HG03095 (cell line): ENCODE measurements at regions not wholly inside any gene's neighbourhood (a gene's known extent, or its start where the extent isn't known, plus 50 kb on each side); places are given as distances from the start of the nearest gene placed in this dataset.
"Not testable (repeated sequence)": the region's sequence is repeated elsewhere in the genome, so short reads cannot be mapped to it uniquely, and the experiment has no call there.

Experiments
- ATAC-seq: cut with Tn5 transposase; IDR thresholded peaks from one replicate; pipeline ENCODE4 v1.9.1; 2021; ENCODE audit warnings: moderate library complexity; ENCODE audit not compliant: unreplicated experiment

DNA sequence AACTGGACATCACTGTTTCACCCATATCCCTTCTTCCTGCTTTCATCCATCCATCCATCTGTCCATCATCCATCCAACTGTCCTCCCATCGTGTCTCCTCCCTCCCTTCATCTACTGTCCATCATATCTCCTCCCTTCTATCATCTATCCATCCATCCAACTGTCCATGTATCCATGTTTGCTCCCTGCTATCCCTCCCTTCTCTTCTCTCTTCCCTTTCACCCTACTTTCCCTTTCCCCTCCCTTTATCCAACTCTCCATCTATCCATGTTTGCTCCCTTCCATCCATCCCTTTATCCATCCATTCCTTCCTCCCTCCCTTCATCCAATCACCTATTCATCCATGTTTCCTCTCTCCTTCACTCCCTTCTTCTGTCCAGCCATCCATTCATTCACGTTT, 92.6 kb upstream of the CTBP2 start:
- ATAC-seq: no peak

DNA sequence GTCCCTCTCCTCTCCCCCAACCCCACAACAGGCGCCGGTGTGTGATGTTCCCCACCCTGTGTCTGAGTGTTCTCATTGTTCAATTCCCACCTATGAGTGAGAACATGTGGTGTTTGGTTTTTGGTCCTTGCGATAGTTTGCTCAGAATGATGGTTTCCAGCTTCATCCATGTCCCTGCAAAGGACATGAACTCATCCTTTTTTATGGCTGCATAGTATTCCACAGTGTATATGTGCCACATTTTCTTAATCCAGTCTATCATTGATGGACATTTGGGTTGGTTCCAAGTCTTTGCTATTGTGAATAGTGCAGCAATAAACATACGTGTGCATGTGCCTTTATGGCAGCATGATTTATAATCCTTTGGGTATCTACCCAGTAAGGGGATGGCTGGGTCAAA, 90.5 kb upstream of the CTBP2 start:
- not testable (repeated sequence) for ATAC-seq

DNA sequence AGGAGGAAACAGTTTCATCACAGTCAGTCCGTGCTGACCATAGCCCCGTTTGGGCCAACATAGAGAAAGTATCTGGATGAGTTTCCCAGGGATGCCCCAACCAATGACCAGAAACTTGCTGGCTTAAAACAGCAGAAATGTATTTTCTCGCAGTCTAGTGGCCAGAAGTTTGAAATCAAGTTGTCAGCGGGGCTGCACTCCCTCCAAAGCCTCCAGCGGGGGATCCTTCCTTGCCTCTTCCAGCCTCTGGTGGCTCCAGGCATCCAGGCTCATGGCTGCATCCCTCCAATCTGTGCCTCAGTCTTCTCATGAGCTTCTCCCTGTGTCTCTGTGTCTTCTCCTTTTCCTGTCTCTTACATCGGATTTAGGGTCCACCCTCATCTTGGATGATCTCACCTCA, 89.6 kb upstream of the CTBP2 start:
- ATAC-seq: no peak

DNA sequence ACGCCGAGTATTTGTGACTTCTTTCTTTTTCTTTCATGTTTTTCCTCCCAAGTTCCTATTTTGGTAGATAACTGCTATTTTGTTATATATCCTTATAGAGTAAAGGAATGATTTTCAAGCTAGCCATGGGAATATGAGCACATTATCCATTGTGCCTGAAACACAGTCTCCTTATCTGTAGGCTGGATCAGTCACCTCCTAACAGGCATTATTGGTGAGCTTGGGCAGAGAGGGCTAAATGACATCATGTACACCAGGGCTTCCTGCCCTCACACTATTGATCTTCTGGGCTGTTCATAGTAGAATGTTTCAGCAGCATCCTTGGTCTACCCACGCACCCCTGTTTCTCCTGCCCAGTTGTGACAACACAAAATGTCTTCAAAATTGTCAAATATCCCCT, 88.1 kb upstream of the CTBP2 start:
- ATAC-seq: no peak

DNA sequence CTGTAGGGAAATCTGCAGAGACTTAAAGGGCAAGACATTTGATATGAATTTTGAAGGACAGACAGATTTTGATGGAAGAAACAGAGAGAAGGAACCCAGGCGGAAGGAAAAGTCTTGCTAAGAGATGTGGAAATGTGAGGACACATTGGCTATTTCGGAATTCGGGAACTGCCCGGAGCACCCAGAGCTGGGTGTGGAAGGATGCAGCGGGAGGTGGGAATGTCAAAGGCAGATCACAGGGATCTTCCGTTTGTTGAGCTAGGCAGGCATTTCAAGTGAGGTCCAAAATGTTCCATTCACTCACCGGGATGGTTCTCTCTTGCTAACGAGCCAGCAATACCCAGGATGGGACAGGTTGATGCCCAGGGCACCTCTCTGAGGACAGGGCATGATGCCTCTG, 87.2 kb upstream of the CTBP2 start:
- ATAC-seq: no peak

DNA sequence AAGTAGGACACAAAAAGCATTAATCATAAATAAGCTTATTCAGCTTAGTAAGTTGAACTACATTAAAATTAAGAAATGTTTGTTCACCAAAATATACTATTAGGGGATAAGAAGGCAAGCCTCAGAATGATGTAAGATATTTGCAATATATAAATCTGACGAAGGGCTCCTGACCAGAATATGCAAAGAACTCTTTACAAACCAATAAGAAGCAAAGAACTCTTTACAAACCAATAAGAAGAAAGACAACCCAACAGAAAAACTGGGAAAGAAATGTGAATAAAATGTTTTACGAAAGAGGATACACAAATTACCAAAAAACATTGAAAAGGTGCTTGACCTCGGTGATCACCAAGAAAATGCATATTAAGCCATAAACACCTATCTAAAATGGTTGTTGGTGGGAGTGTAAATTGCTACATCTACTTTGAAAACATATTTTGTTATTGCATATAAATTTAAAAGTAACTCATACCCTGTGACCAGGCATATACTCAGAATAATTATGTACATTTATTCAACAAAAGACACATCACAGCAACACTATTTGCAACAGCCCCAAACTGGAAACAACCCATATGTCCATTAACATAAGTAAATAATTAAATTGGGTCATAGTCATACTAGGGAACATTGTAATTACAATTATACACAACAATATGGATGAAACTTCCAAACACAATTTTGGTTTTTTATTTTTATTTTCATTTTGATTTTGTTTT, 83.3 kb upstream of the CTBP2 start:
- ATAC-seq: no peak

DNA sequence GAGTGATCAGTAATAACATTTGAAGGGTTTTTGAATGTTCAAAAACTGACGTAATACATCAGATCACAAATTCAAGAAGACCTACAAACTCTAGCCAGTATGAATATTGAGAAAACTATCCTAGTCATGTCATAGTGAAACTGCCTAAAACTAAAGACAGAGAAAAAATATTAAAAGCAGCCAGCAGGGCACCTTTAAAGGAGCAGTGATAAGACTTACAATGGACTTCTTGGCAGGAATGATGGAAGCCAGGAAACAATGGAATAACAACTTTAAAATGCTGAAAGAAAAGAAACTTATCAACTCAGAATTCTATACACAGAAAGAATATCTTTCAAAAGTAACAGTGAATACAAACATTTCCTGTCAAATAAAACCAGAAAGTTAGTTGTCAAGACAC, 78.3 kb upstream of the CTBP2 start:
- ATAC-seq: no peak

DNA sequence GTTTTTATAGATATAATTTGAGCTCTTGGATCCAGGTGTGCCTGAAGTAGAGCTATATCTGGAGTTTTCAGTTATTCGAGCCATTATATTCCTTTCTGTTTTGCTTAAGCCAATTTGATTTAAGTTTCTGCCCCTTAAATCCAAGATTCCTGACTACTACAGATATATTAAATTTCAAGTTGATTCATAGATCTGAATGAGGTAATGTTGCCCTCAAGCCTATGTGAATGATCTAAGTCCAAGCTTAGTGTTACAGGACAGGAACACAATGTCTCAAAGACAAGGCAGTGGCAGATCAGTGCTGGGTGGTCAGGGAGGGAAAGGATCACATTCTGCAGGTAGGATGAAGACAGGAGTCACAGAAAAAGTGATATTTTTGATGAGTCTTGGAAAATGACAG, 75.7 kb upstream of the CTBP2 start:
- ATAC-seq: no peak

DNA sequence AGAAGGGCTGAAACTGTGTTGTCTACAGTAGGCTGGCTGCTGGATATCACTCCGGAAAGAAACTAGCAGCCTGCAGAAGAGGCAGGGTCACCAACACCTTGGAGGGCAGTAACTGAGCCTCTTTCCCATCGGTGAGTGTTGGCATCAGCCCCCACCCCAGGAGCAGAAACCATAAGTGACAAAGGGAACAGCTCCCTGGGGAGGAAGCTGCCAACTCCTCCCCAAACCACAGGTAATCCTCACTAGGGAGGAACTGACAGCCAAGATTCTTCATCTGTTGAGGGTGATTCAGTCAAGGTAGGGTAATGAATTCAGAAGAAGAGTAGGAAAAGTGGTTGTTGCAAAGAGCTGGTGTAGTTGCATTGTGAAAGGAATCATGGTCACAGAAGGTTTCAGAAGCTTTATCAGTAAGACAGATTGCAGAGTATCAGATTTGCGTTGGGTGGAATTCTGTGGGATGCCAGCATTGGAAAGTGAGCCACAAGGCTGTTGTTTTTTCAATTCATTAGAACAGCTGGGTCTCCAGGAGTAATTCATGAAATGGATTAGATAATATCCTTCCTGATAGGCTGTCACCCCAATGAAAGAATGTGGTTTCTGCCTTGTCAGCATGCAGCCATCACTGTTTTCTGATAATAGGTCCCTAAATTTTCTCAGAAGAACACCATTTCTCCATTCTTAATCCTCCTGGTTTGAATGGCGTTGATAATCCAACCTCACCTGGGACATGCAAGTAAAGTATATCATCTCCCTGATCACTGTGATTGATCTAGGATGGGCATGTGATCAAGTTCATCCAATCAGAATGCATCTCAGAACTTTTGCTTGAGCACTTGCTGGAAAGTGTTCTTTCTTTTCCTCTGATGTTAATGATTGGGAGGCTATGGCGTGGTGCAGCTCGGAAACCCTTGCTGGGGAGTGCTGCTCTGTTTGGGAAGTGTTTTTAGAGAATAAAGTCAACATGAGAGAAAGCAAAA, 75.0 kb upstream of the CTBP2 start:
- no peak for ATAC-seq

DNA sequence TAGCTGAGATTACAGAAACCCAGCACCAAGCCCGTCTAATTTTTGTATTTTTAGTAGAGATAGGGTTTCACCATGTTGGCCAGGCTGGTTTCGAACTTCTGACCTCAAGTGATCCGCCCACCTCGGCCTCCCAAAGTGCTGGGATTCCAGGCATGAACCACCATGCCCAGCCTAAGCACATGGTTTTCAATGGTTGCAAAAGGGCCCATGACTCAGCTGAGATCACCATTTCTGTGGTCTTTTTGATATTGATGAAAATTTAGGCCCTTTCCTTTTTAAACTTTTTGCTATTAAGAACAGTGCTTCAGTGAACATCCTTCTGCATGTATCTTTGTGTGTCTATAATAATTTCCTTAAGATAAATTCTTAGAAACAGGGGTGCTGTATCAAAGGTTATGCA, 74.2 kb upstream of the CTBP2 start:
- ATAC-seq: not testable (repeated sequence)

DNA sequence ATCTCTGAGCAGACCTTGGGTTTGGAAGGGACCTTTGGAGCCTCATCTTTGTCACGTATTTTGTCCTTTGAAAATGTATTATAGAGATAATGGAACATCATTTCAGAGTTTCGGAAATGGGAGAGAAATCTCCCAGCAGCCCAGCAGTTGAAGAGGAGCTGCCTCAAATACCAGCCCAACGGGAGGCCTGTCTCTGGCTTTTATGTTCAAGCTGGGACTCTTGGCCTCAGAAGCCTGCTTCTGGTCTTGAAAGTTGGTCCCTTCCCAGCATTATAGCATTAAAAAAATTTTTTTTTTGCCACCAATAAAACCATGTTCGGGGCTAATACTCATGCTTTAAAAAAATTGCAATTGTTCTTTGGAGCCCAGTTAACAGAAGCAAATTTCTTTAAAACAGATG, 73.4 kb upstream of the CTBP2 start:
- ATAC-seq: no peak

DNA sequence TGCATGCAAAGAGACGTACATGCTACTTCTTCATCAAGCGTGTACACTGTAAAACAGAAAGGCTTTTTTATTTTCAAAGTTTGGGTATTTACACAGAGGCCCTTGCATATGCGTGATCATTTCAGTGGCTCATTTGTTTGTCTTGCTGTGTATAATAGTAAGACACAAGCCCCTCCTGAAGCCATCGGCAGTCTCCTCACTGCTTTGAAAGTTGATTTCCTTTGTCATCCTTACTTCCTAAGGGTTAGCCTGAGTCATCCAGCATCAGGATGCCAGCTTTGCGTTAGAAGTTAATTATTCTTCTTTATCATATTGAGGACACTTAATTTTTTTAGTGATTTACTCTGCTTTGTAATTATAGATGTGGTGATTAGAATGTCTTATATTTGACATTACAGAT, 72.5 kb upstream of the CTBP2 start:
- ATAC-seq: no peak

DNA sequence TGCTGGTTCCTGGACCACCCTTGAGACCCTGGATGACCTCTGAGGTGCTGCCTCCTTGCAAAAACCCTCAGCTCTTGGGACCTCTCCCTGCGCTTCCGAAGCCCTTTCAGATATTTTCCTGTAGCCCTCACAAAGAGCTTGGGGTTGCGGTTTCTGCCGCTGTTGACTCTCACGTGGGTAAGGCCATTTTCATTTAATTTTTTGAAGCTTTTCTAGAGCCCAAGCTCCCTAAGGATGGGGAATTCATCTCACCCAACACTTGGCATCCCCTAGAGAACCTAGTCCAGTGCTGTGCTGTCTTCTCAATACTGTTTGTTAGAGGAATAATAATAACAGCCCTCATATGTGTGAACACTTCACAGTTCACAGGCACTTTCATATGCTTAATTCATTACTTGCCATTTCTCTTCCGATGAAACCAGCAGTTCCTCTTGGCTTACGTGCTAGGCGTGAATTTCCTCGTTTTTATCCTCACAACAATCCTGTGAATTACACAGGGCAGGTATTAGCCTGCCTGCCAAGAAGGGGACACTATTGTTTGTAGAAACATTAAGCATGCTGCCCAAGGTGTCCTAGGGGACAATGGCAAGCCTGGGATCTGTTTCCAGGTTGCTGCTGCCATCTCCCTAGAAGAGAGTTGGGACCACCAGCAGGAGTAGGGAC, 71.6 kb upstream of the CTBP2 start:
- no peak for ATAC-seq

DNA sequence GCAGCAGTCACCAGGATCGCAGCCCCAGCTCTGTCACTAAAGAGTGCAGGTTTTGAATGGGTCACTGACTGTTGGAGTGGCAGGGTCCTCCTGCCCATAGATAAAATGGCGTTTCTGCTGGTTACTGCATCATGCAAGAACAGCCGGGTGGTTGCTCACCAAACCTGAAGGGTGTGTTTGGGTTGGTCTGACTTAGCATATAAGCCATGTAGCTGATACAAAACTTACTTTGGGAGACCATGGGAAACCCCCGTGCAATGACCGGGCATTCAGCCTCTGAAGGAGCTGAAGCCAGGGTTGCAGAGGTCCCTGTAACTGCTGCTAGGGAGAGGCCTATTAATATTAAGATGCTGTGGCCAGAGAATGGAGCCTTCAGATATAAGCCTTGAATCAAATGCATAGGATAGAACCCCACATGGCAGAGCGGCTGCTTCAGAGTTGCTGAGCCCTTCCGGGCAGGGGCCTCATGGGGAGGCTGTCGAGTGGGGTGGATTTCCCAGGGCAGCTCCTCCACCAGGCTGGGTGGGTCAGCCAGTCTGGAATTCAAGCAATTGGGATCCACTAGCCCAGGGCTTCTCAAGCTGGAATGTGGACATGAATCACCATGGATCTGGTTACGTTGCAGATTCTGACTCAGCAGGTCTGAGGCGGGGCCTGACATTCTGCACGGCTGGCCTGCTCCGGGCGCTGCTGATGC, 70.9 kb upstream of the CTBP2 start:
- no peak for ATAC-seq

DNA sequence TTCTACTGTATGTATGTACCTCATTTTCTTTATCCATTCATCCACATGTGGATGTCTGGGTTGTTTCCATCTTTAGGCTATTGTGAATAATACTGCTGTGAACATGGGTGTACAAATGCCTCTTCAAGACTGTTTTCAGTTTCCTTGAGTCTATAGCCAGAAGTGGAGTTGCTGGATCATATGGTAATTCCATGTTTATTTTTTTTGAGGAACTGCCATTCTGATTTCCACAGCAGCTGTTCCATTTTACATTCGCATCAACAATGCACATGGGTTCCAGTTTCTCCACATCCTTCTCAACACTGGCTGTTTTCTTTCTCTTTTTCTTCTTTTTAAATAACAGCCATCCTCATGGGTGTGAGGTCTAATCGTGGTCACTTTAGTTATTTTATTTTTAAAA, 69.9 kb upstream of the CTBP2 start:
- ATAC-seq: no peak

DNA sequence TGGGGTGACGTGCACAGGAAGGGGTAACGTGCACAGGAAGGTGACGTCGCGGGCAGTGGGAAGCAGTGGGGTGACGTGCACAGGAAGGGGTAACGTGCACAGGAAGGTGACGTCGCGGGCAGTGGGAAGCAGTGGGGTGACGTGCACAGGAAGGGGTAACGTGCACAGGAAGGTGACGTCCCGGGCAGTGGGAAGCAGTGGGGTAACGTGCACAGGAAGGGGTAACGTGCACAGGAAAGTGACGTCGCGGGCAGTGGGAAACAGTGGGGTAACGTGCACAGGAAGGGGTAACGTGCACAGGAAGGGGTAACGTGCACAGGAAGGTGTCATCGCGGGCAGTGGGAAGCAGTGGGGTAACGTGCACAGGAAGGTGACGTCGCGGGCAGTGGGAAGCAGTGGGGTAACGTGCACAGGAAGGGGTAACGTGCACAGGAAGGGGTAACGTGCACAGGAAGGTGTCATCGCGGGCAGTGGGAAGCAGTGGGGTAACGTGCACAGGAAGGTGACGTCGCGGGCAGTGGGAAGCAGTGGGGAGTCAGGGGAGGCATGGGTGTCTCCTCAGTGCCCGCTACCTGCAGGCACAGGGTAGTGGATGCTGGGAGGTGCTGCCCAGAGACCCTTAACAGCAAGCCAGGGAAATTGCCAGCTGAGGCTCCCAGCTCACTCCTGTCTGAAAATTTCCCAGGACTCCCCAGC, 68.0 kb upstream of the CTBP2 start:
- ATAC-seq: not testable (repeated sequence)

DNA sequence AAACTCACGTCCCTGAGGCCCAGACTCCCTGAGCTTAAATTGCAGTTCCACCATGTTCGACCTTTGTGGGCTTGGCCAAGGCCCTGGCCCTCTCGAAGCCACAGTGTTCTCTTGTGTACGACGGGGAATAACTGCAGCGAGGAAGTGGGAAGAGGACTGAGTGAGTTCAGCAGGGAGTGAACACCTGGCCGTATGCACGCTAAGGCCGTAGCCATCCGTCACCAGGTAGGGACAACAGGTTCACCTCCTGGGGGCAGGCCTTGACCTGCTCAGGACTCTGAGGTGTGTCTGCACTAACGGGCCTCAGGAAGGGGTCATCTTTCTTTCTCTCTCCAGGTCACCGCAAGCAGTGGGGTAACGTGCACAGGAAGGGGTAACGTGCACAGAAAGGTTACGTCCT, 67.2 kb upstream of the CTBP2 start:
- no peak for ATAC-seq

DNA sequence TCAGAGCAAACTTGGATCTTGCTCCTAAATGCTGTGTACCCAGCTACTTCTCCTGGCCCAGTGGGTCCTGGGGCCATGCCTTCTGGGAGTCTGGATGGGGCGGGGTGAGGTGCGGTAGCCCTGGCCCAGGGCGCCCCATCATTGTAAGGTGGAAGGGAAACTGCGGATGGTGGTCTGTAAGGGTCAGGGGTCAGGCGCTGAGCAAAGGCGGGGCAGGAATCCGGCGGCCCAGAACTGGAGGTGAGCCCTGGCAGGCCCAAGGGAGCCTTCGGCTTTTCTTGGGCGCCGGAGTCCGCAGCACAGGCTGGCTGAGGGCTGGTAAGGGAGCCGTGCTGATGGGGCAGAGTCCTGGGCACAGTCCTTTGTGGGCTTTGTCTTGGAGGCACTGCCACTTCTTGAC, 66.5 kb upstream of the CTBP2 start:
- ATAC-seq: no peak

DNA sequence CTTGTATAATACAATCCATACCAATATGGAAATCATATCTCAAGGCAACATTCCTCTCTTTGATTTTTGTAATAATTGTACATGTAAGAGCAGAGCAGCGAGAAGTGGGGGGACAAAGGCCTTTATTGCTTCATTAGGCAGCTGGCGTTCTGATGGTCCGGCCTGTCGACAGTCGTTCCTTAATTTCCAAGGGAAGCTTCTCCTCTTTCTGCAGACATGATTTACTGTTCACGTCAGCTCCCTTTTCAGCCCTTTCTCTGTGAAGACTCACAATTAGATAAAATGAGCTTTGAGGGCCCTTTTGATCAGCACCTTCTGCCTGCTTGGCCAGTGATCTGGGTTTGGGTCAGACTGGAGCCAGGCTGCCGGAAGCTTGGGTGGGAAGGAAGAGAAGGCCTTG, 65.6 kb upstream of the CTBP2 start:
- no peak for ATAC-seq

DNA sequence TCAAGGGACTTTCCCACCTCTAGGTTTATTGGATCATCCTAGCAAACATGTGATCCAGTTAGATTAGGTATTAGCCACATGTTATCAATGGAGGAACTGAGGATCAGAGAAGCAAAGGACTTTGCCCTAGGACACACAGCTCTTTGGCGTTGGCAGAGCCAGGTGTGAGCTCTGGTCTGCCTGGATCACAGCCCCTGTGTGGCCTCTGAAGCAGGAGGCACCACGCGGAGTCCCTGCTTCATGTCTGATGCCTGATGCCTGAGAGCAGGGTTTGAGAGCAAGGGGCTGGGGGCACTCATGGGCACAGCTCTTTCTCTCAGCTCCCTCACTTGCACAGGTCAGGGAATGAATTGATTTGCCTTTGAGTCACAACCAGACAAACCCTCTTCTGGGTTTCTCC, 64.7 kb upstream of the CTBP2 start:
- no peak for ATAC-seq
